HEK293 (cell line): ENCODE measurements at regions not wholly inside any gene's neighbourhood (a gene's known extent, or its start where the extent isn't known, plus 50 kb on each side); places are given as distances from the start of the nearest gene placed in this dataset.

Source experiments
- BCL11B ChIP-seq: fragments of 450-650 bp; formaldehyde crosslinking; IDR thresholded peaks from 2 replicates; pipeline ENCODE4 v1.5.1; 2016; ENCODE audit warnings: low read depth, missing biosample characterization, missing genetic modification characterization
- KLF10 ChIP-seq: fragments of 450-650 bp; IDR thresholded peaks from 2 replicates; pipeline ENCODE4 v1.5.1; 2018; ENCODE audit warnings: missing biosample characterization, mild to moderate bottlenecking, missing genetic modification characterization
- YY1 ChIP-seq: fragments of 450-650 bp; formaldehyde crosslinking; IDR thresholded peaks from 2 replicates; pipeline ENCODE4 v1.5.1; 2018; ENCODE audit warnings: missing biosample characterization, missing genetic modification characterization
- ZNF10 ChIP-seq: fragments of 450-650 bp; formaldehyde crosslinking; IDR thresholded peaks from 2 replicates; pipeline ENCODE4 v1.5.1; 2017; ENCODE audit warnings: missing biosample characterization, missing genetic modification characterization
- ZNF175 ChIP-seq: fragments of 450-650 bp; formaldehyde crosslinking; IDR thresholded peaks from 2 replicates; pipeline ENCODE4 v1.5.1; 2016; ENCODE audit warnings: missing biosample characterization, missing genetic modification characterization
- ZNF274 ChIP-seq, 2 experiments: fragments of 200-500 bp in 1 of 2; fragments of 450-650 bp in 1 of 2; sonication (Bioruptor generic) in 1 of 2; formaldehyde crosslinking in 1 of 2; IDR thresholded peaks; 2 replicates each; pipeline versions ENCODE4 v1.5.1 to v1.6.1; 2014 to 2016; ENCODE audit warnings: borderline replicate concordance in 1 of 2, inconsistent platforms in 1 of 2, low read length in 1 of 2, missing biosample characterization in 1 of 2, missing genetic modification characterization in 1 of 2
- ZNF433 ChIP-seq: fragments of 450-650 bp; formaldehyde crosslinking; IDR thresholded peaks from 2 replicates; pipeline ENCODE4 v1.5.1; 2016; ENCODE audit warnings: missing biosample characterization, missing genetic modification characterization, low read depth
- ZNF549 ChIP-seq: fragments of 450-650 bp; IDR thresholded peaks from 2 replicates; pipeline ENCODE4 v1.5.1; 2018; ENCODE audit warnings: missing biosample characterization, missing genetic modification characterization, mild to moderate bottlenecking, inconsistent platforms, moderate library complexity
- TF ChIP-seq, protein P1 (sequence below): fragments of 450-650 bp; formaldehyde crosslinking; IDR thresholded peaks from 2 replicates; pipeline ENCODE4 v1.5.1; 2016; ENCODE audit warnings: missing biosample characterization, missing genetic modification characterization
- TF ChIP-seq, protein P2 (sequence below): fragments of 450-650 bp; formaldehyde crosslinking; optimal IDR thresholded peaks from 2 replicates; pipeline ENCODE3; 2016; ENCODE audit warnings: missing biosample characterization, mild to moderate bottlenecking, missing genetic modification characterization
- TF ChIP-seq, protein P3 (sequence below): IDR thresholded peaks from 2 replicates; pipeline ENCODE4 v1.6.1; 2011; ENCODE audit warnings: mild to moderate bottlenecking, low read depth, low read length, borderline replicate concordance

DNA sequence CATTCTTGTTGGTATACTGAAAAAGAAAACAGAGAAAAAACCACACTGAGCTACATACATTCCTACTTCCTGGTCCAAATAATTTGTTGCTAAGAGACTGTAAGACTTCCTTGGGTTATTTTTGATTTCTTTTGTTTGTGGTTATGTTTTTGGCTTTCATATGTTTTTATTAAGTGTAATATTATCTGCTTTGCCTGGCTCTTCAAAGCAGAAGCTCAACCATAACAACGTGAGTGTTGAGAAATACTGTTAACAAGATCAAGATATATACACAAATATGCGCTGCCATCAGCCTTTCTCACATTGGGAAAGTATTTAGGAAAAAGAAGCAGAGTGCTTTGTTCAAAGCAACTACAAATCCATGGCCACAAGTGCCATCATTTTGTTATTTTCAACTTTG is 556.2 kb upstream of the CBLB start:
- TF ChIP-seq ZNF175 (no peak), ZNF274 (IDR thresholded peaks at IDR 0.05; ENCODE audit: low read length) (no peak), ZNF274 (tag by site-specific recombination; IDR thresholded peaks at IDR 0.05; ENCODE audit: borderline replicate concordance) (no peak), ZNF433 (tag by site-specific recombination) (no peak), KLF10 (tag by site-specific recombination) (no peak), ZNF549 (tag by site-specific recombination) (no peak), YY1 (no peak), BCL11B (tag by site-specific recombination) (no peak), ZNF10 (tag by site-specific recombination) (no peak)
- TF ChIP-seq, protein P1, sequence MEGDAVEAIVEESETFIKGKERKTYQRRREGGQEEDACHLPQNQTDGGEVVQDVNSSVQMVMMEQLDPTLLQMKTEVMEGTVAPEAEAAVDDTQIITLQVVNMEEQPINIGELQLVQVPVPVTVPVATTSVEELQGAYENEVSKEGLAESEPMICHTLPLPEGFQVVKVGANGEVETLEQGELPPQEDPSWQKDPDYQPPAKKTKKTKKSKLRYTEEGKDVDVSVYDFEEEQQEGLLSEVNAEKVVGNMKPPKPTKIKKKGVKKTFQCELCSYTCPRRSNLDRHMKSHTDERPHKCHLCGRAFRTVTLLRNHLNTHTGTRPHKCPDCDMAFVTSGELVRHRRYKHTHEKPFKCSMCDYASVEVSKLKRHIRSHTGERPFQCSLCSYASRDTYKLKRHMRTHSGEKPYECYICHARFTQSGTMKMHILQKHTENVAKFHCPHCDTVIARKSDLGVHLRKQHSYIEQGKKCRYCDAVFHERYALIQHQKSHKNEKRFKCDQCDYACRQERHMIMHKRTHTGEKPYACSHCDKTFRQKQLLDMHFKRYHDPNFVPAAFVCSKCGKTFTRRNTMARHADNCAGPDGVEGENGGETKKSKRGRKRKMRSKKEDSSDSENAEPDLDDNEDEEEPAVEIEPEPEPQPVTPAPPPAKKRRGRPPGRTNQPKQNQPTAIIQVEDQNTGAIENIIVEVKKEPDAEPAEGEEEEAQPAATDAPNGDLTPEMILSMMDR, result no peak
- TF ChIP-seq, protein P2, sequence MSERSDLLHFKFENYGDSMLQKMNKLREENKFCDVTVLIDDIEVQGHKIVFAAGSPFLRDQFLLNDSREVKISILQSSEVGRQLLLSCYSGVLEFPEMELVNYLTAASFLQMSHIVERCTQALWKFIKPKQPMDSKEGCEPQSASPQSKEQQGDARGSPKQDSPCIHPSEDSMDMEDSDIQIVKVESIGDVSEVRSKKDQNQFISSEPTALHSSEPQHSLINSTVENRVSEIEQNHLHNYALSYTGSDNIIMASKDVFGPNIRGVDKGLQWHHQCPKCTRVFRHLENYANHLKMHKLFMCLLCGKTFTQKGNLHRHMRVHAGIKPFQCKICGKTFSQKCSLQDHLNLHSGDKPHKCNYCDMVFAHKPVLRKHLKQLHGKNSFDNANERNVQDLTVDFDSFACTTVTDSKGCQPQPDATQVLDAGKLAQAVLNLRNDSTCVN (tag by site-specific recombination), result no peak
- TF ChIP-seq, protein P3, sequence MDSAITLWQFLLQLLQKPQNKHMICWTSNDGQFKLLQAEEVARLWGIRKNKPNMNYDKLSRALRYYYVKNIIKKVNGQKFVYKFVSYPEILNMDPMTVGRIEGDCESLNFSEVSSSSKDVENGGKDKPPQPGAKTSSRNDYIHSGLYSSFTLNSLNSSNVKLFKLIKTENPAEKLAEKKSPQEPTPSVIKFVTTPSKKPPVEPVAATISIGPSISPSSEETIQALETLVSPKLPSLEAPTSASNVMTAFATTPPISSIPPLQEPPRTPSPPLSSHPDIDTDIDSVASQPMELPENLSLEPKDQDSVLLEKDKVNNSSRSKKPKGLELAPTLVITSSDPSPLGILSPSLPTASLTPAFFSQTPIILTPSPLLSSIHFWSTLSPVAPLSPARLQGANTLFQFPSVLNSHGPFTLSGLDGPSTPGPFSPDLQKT, result no peak
